NOMO-1 (cell line): ENCODE measurements at regions not wholly inside any gene's neighbourhood (a gene's known extent, or its start where the extent isn't known, plus 50 kb on each side); places are given as distances from the start of the nearest gene placed in this dataset.

ENCODE experiments used
- DNase-seq, 2 experiments: peaks; one replicate each; lab custom pipeline; 2025; ENCODE audit not compliant: unreplicated experiment in 2 of 2; lab: John Stamatoyannopoulos, UW

GRCh38 chr4:81903212-81903611 lies 431.5 kb upstream of the RASGEF1B start:
- DNase-seq = no peak

GRCh38 chr4:81898862-81899504 lies 427.3 kb upstream of the RASGEF1B start:
- DNase-seq = no peak

GRCh38 chr4:81896936-81897335 lies 425.2 kb upstream of the RASGEF1B start:
- no peak for DNase-seq

- DNase-seq = no peak
Observed at GRCh38 chr4:81891005-81891996, 419.6 kb upstream of the RASGEF1B start.

- no peak for DNase-seq
Observed at GRCh38 chr4:81884986-81885385, 413.3 kb upstream of the RASGEF1B start.

- DNase-seq = no peak
Observed at GRCh38 chr4:81883530-81884450, 412.1 kb upstream of the RASGEF1B start.

- DNase-seq = no peak
Observed at GRCh38 chr4:81883004-81883403, 411.3 kb upstream of the RASGEF1B start.

- no peak for DNase-seq
Observed at GRCh38 chr4:81881855-81882621, 410.3 kb upstream of the RASGEF1B start.

- DNase-seq = no peak
Observed at GRCh38 chr4:81876106-81876505, 404.4 kb upstream of the RASGEF1B start.

- DNase-seq = no peak
Observed at GRCh38 chr4:81874661-81875515, 403.2 kb upstream of the RASGEF1B start.

- DNase-seq = no peak
Observed at GRCh38 chr4:81870275-81870674, 398.6 kb upstream of the RASGEF1B start.

GRCh38 chr4:81860111-81860510 lies 388.4 kb upstream of the RASGEF1B start:
- no peak for DNase-seq

- DNase-seq = no peak
Observed at GRCh38 chr4:81854406-81854805, 382.7 kb upstream of the RASGEF1B start.

GRCh38 chr4:81852031-81852715 lies 380.5 kb upstream of the RASGEF1B start:
- DNase-seq = no peak

GRCh38 chr4:81850701-81851100 lies 379.0 kb upstream of the RASGEF1B start:
- DNase-seq = no peak

GRCh38 chr4:81845761-81846160 lies 374.1 kb upstream of the RASGEF1B start:
- no peak for DNase-seq

GRCh38 chr4:81845273-81845672 lies 373.6 kb upstream of the RASGEF1B start:
- DNase-seq = no peak

- DNase-seq = peak; percentile 31 to 75
Observed at GRCh38 chr4:81844717-81845116, 373.0 kb upstream of the RASGEF1B start.
